OCI-LY3 (cell line): ENCODE measurements at regions not wholly inside any gene's neighbourhood (a gene's known extent, or its start where the extent isn't known, plus 50 kb on each side); places are given as distances from the start of the nearest gene placed in this dataset.

Experiments
- CTCF ChIP-seq: fragments of 200-600, 300-600 bp; sonication (generic); IDR thresholded peaks from 2 replicates; pipeline ENCODE4 v1.5.1; 2014; ENCODE audit warnings: antibody characterized with exemption, low read length, low read depth
- EZH2phosphoT487 ChIP-seq: fragments of 200-600 bp; shearing (Covaris generic); IDR thresholded peaks from 2 replicates; pipeline ENCODE4 v1.6.1; 2018; ENCODE audit warnings: antibody characterized with exemption, mixed run types, low read depth

- TF ChIP-seq CTCF (no peak), EZH2phosphoT487 (no peak)
These were observed 372.8 kb upstream of the PKN2 start for GRCh38 chr1:88311265-88311664.
